Renal cortical epithelial cell (primary cell): ENCODE measurements at regions not wholly inside any gene's neighbourhood (a gene's known extent, or its start where the extent isn't known, plus 50 kb on each side); places are given as distances from the start of the nearest gene placed in this dataset.
"Not testable (repeated sequence)": the region's sequence is repeated elsewhere in the genome, so short reads cannot be mapped to it uniquely, and the experiment has no call there.

Experiments used
- DNase-seq: peaks from one replicate; pipeline ENCODE4 v3.0.0-alpha.2; 2011; ENCODE audit warnings: low read depth

DNA sequence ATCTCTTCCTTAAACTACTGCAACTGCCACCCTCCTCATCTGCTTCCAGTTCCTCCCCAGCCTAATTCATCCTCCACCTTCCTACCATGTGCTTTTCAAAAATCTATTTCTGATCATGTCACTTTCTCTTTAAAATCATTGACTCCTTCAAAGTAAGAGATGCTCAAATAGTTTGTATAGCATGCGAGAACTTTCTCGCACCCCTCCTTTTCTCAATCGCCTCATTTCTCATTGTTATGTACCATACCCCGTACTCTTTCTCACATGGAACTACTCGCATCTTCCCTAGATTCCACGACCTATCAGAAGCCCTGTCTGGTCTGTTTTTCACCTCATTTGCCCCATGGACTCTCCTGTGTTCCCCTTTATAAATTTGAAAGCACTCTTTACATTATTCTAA is 238.2 kb downstream of the NRIP1 start:
- no peak for DNase-seq

GRCh38 chr21:14825514-14825974 is 239.3 kb downstream of the NRIP1 start:
- DNase-seq, result no peak

- DNase-seq, result no peak
Observed at GRCh38 chr21:14824126-14824525, 240.7 kb downstream of the NRIP1 start.

DNA sequence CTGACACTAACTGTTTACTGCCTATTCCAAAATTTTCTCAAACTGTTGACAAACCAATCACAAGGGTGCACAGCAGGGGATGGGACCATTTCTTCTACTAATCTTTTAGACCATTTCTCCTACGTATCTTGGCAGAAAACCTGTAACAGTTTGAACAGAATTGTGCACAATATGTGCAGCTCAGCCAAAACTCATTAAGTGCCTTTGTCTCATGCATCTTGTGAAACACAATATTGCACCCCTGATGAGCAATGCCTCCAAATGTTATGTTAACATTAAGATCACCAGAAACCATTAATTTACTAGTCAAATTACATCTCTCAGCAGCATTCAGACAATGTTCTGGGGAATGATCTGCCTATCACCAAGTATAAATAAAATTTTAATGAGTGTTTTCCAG is 247.5 kb downstream of the NRIP1 start:
- DNase-seq, result no peak

DNA sequence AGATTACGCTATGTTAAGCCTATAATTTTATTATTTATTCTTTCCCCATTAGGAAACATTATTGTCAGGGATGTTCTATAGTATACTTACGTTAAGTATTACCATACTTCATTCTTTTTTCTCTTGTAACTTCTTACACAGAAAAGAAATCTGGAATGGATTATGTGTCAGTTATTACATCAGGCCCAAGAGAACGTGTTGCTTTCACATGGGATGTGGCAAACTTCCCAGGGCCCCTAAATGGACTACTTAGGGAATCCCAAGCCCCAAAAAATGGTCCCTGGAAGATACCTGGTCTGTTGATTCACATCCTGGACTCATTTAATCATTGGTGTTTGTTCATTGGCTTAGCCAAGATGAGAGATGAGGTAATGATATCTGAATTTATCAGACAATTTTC is 249.8 kb downstream of the NRIP1 start:
- DNase-seq, result no peak

DNA sequence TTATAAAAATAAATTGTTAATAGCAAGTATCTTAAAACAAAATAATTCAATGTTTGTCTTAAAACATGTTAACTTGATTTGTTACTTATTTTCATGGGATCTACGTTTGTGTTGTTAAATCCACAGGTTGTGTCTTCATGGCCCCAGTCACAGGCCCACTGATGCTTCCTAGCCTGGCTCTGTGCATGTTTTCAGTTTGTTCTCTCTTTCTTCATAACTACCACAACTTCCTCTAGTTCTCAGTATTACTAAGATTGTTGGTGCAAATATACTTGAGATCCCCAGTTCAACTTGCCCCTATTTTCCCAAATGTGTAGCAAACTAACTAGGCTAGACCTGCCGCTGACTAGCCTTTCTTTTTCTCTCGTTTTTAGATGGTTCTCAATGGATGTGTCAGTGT is 250.5 kb downstream of the NRIP1 start:
- no peak for DNase-seq

DNA sequence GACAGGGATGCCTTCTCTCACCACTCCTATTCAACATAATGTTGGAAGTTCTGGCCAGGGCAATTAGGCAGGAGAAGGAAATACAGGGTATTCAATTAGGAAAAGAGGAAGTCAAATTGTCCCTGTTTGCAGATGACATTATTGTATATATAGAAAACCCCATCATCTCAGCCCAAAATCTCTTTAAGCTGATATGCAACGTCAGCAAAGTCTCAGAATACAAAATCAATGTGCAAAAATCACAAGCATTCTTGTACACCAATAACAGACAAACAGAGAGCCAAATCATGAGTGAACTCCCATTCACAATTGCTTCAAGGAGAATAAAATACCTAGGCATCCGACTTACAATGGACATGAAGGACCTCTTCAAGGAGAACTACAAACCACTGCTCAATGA is 258.1 kb upstream of the SAMSN1 start:
- not testable (repeated sequence) for DNase-seq

GRCh38 chr21:14797543-14797942 is 251.4 kb upstream of the SAMSN1 start:
- no peak for DNase-seq

GRCh38 chr21:14787312-14787711 is 241.2 kb upstream of the SAMSN1 start:
- DNase-seq, result no peak

DNA sequence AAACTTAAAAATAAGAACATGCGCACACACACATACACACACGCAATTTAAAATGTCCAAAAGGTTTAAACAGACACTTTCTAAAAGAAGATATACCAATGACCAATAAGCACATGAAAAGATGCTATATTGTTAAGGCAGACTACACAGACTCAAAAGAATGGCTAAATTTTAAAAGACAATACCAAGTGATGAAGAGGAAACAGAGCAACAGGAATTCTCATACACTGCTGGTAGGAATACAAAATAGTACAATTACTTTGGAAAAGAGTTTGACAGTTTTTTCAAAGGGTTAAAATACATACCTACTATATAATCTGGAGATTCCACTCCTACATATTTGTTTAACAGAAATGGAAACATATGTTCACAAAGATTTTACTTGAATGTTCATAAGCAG is 239.6 kb upstream of the SAMSN1 start:
- DNase-seq, result no peak

- peak; percentile 25 for DNase-seq
Observed at GRCh38 chr21:14773777-14774345, 227.7 kb upstream of the SAMSN1 start.

DNA sequence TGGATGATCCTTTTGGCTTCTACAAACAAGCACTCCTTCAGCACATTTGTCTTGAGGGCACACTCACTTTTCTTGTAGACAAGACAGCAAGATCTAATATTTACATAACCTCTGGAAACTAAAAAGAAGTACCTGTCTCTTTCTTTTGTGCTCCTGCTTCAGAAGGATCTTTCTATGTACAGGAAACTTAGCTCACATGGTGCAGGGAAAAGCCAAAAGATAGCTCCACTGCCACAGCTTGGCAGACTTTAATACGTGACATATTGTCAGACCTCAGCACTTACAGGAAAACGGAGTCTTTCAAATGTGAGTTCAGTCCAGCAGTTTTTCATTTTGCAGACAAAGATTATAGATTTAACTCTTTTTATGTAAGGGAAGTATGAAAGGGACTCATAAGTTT is 225.5 kb upstream of the SAMSN1 start:
- no peak for DNase-seq

GRCh38 chr21:14768042-14768441 is 221.9 kb upstream of the SAMSN1 start:
- DNase-seq, result no peak

DNA sequence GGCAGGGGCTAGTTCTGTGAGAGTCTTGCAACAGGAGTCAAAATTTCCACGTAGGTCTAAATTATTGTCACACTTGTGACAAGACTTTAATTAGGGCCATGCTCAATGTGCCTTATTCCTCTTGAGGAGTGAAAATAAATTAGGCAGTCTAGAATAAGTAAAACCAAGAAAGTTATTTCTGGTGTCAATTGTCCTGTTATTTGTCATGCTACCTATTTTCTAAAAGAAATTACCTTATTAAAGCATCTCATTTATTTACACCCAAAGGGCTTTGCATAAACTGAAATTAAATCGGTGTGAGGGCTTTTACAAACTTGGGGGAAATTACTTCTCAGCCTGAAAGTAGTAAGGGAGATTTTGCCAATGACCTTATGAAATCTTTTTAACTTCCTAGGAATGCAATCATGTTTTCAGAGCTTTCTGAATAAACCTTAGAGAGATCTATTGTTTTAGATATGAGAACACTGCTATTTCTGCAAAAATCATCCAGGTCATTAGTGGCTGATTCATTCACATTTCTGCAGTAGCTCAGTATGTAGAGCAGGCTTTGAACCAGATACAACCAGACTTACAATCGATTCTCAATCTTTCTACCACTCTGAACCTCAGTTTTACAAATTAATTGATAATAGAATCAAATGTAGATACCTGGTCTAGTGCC is 221.2 kb upstream of the SAMSN1 start:
- no peak for DNase-seq

- DNase-seq, result no peak
Observed at GRCh38 chr21:14766241-14766640, 220.1 kb upstream of the SAMSN1 start.

- DNase-seq, result no peak
Observed at GRCh38 chr21:14763695-14764064, 217.6 kb upstream of the SAMSN1 start.

- DNase-seq, result peak; percentile 13
Observed at GRCh38 chr21:14762734-14763694, 216.9 kb upstream of the SAMSN1 start.

DNA sequence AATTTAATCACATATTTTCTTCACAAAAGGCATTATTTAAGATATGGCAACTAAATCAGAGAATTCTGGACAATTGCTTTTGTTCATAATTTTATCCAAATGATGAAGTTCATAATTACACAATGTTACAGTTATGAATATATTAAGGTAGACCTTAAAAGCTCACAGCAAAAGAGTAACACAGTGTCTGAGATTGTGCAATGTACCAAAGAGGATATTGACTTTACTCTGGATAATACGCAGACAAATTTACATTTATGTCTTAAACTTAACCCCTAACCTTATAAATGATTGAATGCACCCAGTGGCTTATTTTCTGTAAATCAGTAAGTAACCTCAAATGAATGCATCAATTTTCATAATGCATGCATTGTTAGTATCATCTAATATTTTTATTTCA is 216.2 kb upstream of the SAMSN1 start:
- DNase-seq, result no peak

- DNase-seq, result no peak
Observed at GRCh38 chr21:14759285-14759684, 213.2 kb upstream of the SAMSN1 start.

DNA sequence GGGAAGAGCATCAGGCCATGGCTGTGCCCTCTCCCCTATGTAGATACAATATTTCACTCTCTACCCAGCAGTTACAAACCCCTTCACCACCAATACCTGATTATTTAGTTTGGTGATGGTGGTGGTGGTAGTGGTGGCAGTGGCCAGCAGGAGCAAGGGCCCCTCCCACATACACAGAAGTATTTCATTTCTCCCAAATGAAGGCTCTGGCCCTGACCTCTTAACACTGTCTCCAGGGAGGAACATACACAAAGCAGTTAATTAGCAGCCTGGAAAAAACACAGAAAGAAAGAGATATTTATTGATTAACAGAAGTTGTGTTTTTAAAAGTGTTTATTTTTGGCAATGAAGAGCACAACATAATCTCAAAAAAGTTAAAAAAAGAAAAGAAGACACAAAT is 212.7 kb upstream of the SAMSN1 start:
- DNase-seq, result no peak

GRCh38 chr21:14757533-14758327 is 211.6 kb upstream of the SAMSN1 start:
- DNase-seq, result peak; percentile 24

GRCh38 chr21:14755086-14755485 is 209.0 kb upstream of the SAMSN1 start:
- DNase-seq, result no peak
